Bronchial epithelial cell (primary cell): ENCODE measurements at regions not wholly inside any gene's neighbourhood (a gene's known extent, or its start where the extent isn't known, plus 50 kb on each side); places are given as distances from the start of the nearest gene placed in this dataset.

Experiments
- DNase-seq: peaks from one replicate; pipeline ENCODE4 v3.0.0-alpha.2; 2010; ENCODE audit warnings: low read depth
- FAIRE-seq: peaks from 2 replicates; lab custom pipeline; 2011; peaks lifted over from hg19 to GRCh38; lab: Jason Lieb, UNC
- H3K27me3 ChIP-seq: 2 replicates; pipeline ENCODE4 v1.5.1; 2011; ENCODE audit warnings: low read length; ENCODE audit not compliant: control insufficient read depth, insufficient read depth
- H3K36me3 ChIP-seq: 2 replicates; pipeline ENCODE4 v1.5.1; 2011; ENCODE audit warnings: low read length; ENCODE audit not compliant: control insufficient read depth, insufficient read depth
- H3K4me3 ChIP-seq: 2 replicates; pipeline ENCODE4 v1.5.1; 2011; ENCODE audit warnings: mild to moderate bottlenecking, low read depth, low read length, control low read depth
- CTCF ChIP-seq: IDR thresholded peaks from 2 replicates; pipeline ENCODE4 v1.5.1; 2011; ENCODE audit warnings: mild to moderate bottlenecking, moderate library complexity, low read length, control low read depth, inconsistent platforms; ENCODE audit not compliant: insufficient read depth, severe bottlenecking

DNA sequence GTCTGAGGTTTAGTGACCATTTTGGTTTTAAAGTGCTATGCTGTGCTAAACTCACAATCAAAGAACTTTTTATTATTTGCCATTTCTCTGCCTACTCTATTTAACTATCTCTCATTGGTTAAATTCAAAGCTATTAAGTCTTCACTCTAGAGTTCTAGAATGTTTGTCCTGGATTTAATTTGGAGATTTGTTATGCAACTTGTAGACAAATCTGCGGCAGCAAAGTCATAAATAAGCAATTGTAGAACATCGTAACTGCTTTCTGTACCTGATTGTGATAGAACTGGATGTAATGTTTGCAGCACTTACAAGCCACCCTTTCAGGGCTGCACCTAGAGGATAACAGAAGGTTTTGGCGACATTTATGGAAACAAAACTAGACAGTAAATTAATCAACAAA lies 566.5 kb upstream of the ADGRL2 start:
- Histone ChIP-seq H3K4me3 (no peak overlapping the region), H3K36me3 (no peaks in the 10 kb centered on the region), H3K27me3 (no peaks in the 10 kb centered on the region)
- no peak for TF ChIP-seq CTCF
- DNase-seq (no peak), FAIRE-seq (no peak)

- no peak for FAIRE-seq
- no peak for DNase-seq
- Histone ChIP-seq H3K4me3 (no peak overlapping the region), H3K27me3 (no peaks in the 10 kb centered on the region), H3K36me3 (no peaks in the 10 kb centered on the region)
- TF ChIP-seq CTCF = no peak
Measured at GRCh38 chr1:81233591-81233990, 567.1 kb upstream of the ADGRL2 start.

DNA sequence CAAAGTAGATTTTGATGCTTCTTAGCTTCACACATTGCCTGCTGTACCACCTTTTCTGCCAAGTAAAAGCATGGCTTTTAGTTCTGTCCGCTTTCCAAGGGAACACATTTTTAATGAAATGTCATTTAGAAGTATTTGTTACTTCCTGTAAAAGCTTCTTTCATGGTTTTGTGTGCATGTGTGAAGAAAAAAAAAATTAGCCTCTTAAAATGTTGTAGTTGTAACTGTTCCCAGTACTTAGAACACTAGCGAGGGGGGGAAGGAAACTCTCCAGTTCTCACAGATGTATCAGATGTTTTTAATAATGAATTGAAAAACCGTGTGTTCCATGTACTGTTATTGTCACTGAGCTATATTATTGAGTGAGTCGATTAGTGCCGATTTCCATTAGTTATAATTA lies 568.3 kb upstream of the ADGRL2 start:
- no peaks in the 10 kb centered on the region for H3K36me3 ChIP-seq
- no peak for TF ChIP-seq CTCF
- no peak for DNase-seq
- no peak for FAIRE-seq
- H3K4me3 ChIP-seq = no peak overlapping the region
- H3K27me3 ChIP-seq = no peaks in the 10 kb centered on the region

GRCh38 chr1:81231729-81232038 lies 569.0 kb upstream of the ADGRL2 start:
- Histone ChIP-seq H3K4me3 (no peak overlapping the region), H3K27me3 (no peaks in the 10 kb centered on the region), H3K36me3 (no peaks in the 10 kb centered on the region)
- FAIRE-seq (no peak), DNase-seq (peak; percentile 55)
- no peak for TF ChIP-seq CTCF

- no peaks in the 10 kb centered on the region for H3K27me3 ChIP-seq
- TF ChIP-seq CTCF = no peak
- no peaks in the 10 kb centered on the region for H3K36me3 ChIP-seq
- DNase-seq (no peak), FAIRE-seq (no peak)
- H3K4me3 ChIP-seq = no peak overlapping the region
Measured at GRCh38 chr1:81230983-81231728, 569.6 kb upstream of the ADGRL2 start.

DNA sequence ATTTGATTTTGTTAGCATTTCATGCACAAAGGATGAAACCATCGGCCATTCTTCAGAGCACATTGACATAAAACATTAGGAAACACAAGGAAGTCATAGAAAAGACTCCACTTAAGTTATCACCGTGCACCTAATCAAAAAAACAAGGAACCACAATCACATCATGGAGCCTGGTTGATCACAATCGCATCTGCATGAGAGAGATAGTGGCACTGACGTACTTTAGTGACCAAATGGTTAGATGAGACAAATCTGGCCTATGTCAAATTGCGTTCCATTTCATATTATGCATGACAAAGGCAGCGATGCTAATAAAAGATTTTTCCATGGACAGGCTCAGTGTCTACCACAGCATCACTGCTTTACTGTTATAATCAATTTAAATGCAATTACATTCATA lies 571.8 kb upstream of the ADGRL2 start:
- Histone ChIP-seq H3K27me3 (no peaks in the 10 kb centered on the region), H3K4me3 (no peak overlapping the region), H3K36me3 (no peaks in the 10 kb centered on the region)
- DNase-seq (no peak), FAIRE-seq (no peak)
- no peak for TF ChIP-seq CTCF
